H1 (cell line): ENCODE measurements at regions not wholly inside any gene's neighbourhood (a gene's known extent, or its start where the extent isn't known, plus 50 kb on each side); places are given as distances from the start of the nearest gene placed in this dataset.

Source experiments
- CTCF ChIA-PET: fragments of 300-600 bp; sonication (Branson Sonifier 250); formaldehyde crosslinking; loops from one replicate; lab custom pipeline; 2021; ENCODE audit not compliant: partially characterized antibody; lab: Charles Lee
- POLR2A ChIA-PET: fragments of 300-600 bp; sonication (Branson Sonifier 250); formaldehyde crosslinking; loops from one replicate; lab custom pipeline; 2021; ENCODE audit warnings: inconsistent platforms; ENCODE audit not compliant: partially characterized antibody; lab: Charles Lee
- DNase-seq, 2 experiments: peaks; one replicate each; pipeline versions ENCODE4 v3.0.0 to v3.0.0-alpha.2; 2010 to 2022; ENCODE audit warnings: low spot score in 2 of 2, low read depth in 1 of 2, mixed read lengths in 1 of 2
- FAIRE-seq: peaks from 2 replicates; lab custom pipeline; 2011; peaks lifted over from hg19 to GRCh38; lab: Jason Lieb, UNC
- H2AFZ ChIP-seq: 2 replicates; pipeline ENCODE4 v1.8.1; 2012; ENCODE audit warnings: low read length, inconsistent platforms
- H2AK5ac ChIP-seq: 2 replicates; pipeline ENCODE4 v1.6.1; 2013; ENCODE audit warnings: low read depth, low read length
- H2BK120ac ChIP-seq: replicated peaks from 2 replicates; pipeline ENCODE3; 2013; ENCODE audit warnings: low read depth, low read length, inconsistent platforms
- H2BK12ac ChIP-seq: 2 replicates; pipeline ENCODE4 v1.6.1; 2013; ENCODE audit warnings: low read depth, low read length
- H2BK15ac ChIP-seq: 2 replicates; pipeline ENCODE4 v1.6.1; 2013; ENCODE audit warnings: low read length
- H2BK20ac ChIP-seq: 2 replicates; pipeline ENCODE4 v1.6.1; 2013; ENCODE audit warnings: low read length
- H2BK5ac ChIP-seq: 2 replicates; pipeline ENCODE4 v1.6.1; 2013; ENCODE audit warnings: low read depth, low read length
- H3K14ac ChIP-seq: 2 replicates; pipeline ENCODE4 v1.6.1; 2013; ENCODE audit warnings: inconsistent platforms; ENCODE audit not compliant: insufficient read length
- H3K18ac ChIP-seq: 2 replicates; pipeline ENCODE4 v1.6.1; 2013; ENCODE audit warnings: low read length; ENCODE audit errors: extremely low read depth
- H3K23ac ChIP-seq: 2 replicates; pipeline ENCODE4 v1.6.1; 2013; ENCODE audit warnings: inconsistent platforms; ENCODE audit not compliant: insufficient read length
- H3K23me2 ChIP-seq: 2 replicates; pipeline ENCODE4 v1.6.1; 2013; ENCODE audit warnings: low read depth, low read length
- H3K27ac ChIP-seq: 2 replicates; pipeline ENCODE4 v1.6.1; 2011; ENCODE audit warnings: low read depth, low read length, inconsistent platforms
- H3K27me3 ChIP-seq, 4 experiments: replicated peaks in 1 of 4; 1 replicate in 1 of 4; 2 replicates in 3 of 4; pipeline versions ENCODE4 v1.6.1 to v1.8.1; 2011 to 2013; ENCODE audit warnings: low read length in 3 of 4, mild to moderate bottlenecking in 3 of 4, inconsistent platforms in 2 of 4, mixed read lengths in 2 of 4, moderate library complexity in 1 of 4; ENCODE audit not compliant: control insufficient read depth in 3 of 4, insufficient read depth in 3 of 4; ENCODE audit errors: extremely low read depth in 1 of 4
- H3K36me3 ChIP-seq, 4 experiments: 2 replicates each; pipeline versions ENCODE4 v1.6.1 to v1.8.1; 2011 to 2013; ENCODE audit warnings: mild to moderate bottlenecking in 4 of 4, low read length in 3 of 4, moderate library complexity in 2 of 4, control low read depth in 1 of 4, inconsistent platforms in 1 of 4; ENCODE audit not compliant: insufficient read depth in 4 of 4, control insufficient read depth in 2 of 4
- H3K4ac ChIP-seq: replicated peaks from 2 replicates; pipeline ENCODE3; 2013; ENCODE audit warnings: low read length, low read depth, mixed read lengths, inconsistent platforms; ENCODE audit not compliant: insufficient read length
- H3K4me1 ChIP-seq, 4 experiments: replicated peaks in 1 of 4; 1 replicate in 1 of 4; 2 replicates in 3 of 4; pipeline versions ENCODE4 v1.6.1 to v1.8.1; 2011 to 2013; ENCODE audit warnings: low read length in 3 of 4, inconsistent platforms in 2 of 4, mixed read lengths in 1 of 4; ENCODE audit not compliant: insufficient read depth in 4 of 4, control insufficient read depth in 3 of 4
- H3K4me2 ChIP-seq, 2 experiments: 2 replicates each; pipeline versions ENCODE4 v1.6.1 to v1.8.1; 2011 to 2013; ENCODE audit warnings: low read depth in 2 of 2, low read length in 2 of 2, control low read depth in 1 of 2, inconsistent platforms in 1 of 2, mild to moderate bottlenecking in 1 of 2; ENCODE audit not compliant: insufficient read depth in 1 of 2
- H3K4me3 ChIP-seq, 4 experiments: fragments of 200-600, 300-600 bp in 1 of 4; sonication (generic), shearing (Covaris generic), sonication (Bioruptor Twin) in 1 of 4; 2 replicates each; pipeline versions ENCODE4 v1.5.1 to v1.8.1; 2011 to 2016; ENCODE audit warnings: low read length in 4 of 4, low read depth in 3 of 4, control low read depth in 2 of 4, inconsistent platforms in 2 of 4, mild to moderate bottlenecking in 2 of 4, mixed read lengths in 1 of 4, moderate library complexity in 1 of 4; ENCODE audit not compliant: insufficient read depth in 2 of 4; ENCODE audit errors: extremely low read depth in 1 of 4
- H3K56ac ChIP-seq: replicated peaks from 2 replicates; pipeline ENCODE3; 2013; ENCODE audit warnings: low read depth, mild to moderate bottlenecking, mixed read lengths, low read length, inconsistent platforms; ENCODE audit not compliant: insufficient read length
- H3K79me1 ChIP-seq: 2 replicates; pipeline ENCODE4 v1.6.1; 2013; ENCODE audit warnings: low read depth, low read length, control low read depth
- H3K79me2 ChIP-seq, 2 experiments: 2 replicates each; pipeline versions ENCODE4 v1.6.1 to v1.8.1; 2012 to 2013; ENCODE audit warnings: low read length in 2 of 2, mild to moderate bottlenecking in 2 of 2, inconsistent platforms in 1 of 2; ENCODE audit not compliant: insufficient read depth in 2 of 2, control insufficient read depth in 1 of 2
- H3K9ac ChIP-seq, 4 experiments: replicated peaks in 1 of 4; 1 replicate in 1 of 4; 2 replicates in 3 of 4; pipeline versions ENCODE4 v1.6.1 to v1.8.1; 2011 to 2013; ENCODE audit warnings: low read depth in 3 of 4, low read length in 3 of 4, control low read depth in 2 of 4, mild to moderate bottlenecking in 2 of 4, moderate library complexity in 2 of 4, inconsistent platforms in 1 of 4; ENCODE audit errors: extremely low read depth in 1 of 4
- H3K9me3 ChIP-seq, 2 experiments: 2 replicates each; pipeline versions ENCODE4 v1.6.1 to v1.8.1; 2012 to 2013; ENCODE audit warnings: mild to moderate bottlenecking in 2 of 2, moderate library complexity in 2 of 2, control low read depth in 1 of 2, inconsistent platforms in 1 of 2, low read depth in 1 of 2, low read length in 1 of 2, mixed read lengths in 1 of 2; ENCODE audit not compliant: insufficient read depth in 2 of 2
- H4K20me1 ChIP-seq, 2 experiments: replicated peaks in 1 of 2; 2 replicates each; pipeline versions ENCODE3 to v1.8.1; 2011 to 2013; ENCODE audit warnings: inconsistent platforms in 2 of 2, low read length in 2 of 2, mild to moderate bottlenecking in 1 of 2; ENCODE audit not compliant: insufficient read depth in 2 of 2, control insufficient read depth in 1 of 2
- H4K5ac ChIP-seq: 2 replicates; pipeline ENCODE4 v1.6.1; 2013; ENCODE audit warnings: low read length, low read depth, mixed read lengths, inconsistent platforms; ENCODE audit not compliant: insufficient read length
- H4K8ac ChIP-seq: 2 replicates; pipeline ENCODE4 v1.8.0; 2013; ENCODE audit warnings: mild to moderate bottlenecking, moderate library complexity, low read length, inconsistent platforms; ENCODE audit not compliant: insufficient read depth; ENCODE audit errors: extremely low read depth
- H4K91ac ChIP-seq: replicated peaks from 2 replicates; pipeline ENCODE3; 2013; ENCODE audit warnings: low read length, mixed read lengths, inconsistent platforms; ENCODE audit not compliant: insufficient read length
- ASH2L ChIP-seq: fragments of 200-600, 300-600 bp; sonication (generic); IDR thresholded peaks from one replicate; pipeline ENCODE4 v1.7.1; 2017; ENCODE audit warnings: low read length
- CTBP2 ChIP-seq: IDR thresholded peaks from 2 replicates; pipeline ENCODE4 v1.7.0; 2011; ENCODE audit warnings: borderline replicate concordance, mild to moderate bottlenecking, moderate library complexity, mixed read lengths, low read length; ENCODE audit not compliant: insufficient read depth, insufficient read length
- EZH2 ChIP-seq: fragments of 200-600 bp; sonication (generic); IDR thresholded peaks from 2 replicates; pipeline ENCODE4 v1.7.1; 2012; ENCODE audit warnings: low read depth, mild to moderate bottlenecking, moderate library complexity, low read length, inconsistent platforms; ENCODE audit not compliant: severe bottlenecking
- GABPA ChIP-seq: IDR thresholded peaks from 2 replicates; pipeline ENCODE4 v1.6.1; 2011; ENCODE audit warnings: mild to moderate bottlenecking, low read length, moderate library complexity, borderline replicate concordance; ENCODE audit not compliant: insufficient read depth
- JUN ChIP-seq: IDR thresholded peaks from 2 replicates; pipeline ENCODE4 v1.6.1; 2011; ENCODE audit warnings: low read depth, mild to moderate bottlenecking, improper control_type of control experiment, low read length
- JUND ChIP-seq: IDR thresholded peaks from 2 replicates; pipeline ENCODE4 v1.6.1; 2011; ENCODE audit warnings: mild to moderate bottlenecking, improper control_type of control experiment, low read length
- KDM5A ChIP-seq: fragments of 200-600 bp; IDR thresholded peaks from 2 replicates; pipeline ENCODE4 v1.7.1; 2012; ENCODE audit warnings: mild to moderate bottlenecking, low read length, inconsistent platforms, mixed read lengths
- PHF8 ChIP-seq: fragments of 200-600 bp; sonication (generic); conservative IDR thresholded peaks from 2 replicates; pipeline ENCODE4 v1.7.1; 2012; ENCODE audit warnings: low read depth, mild to moderate bottlenecking, inconsistent platforms, low read length, moderate library complexity
- POU5F1 ChIP-seq: IDR thresholded peaks from 2 replicates; pipeline ENCODE4 v1.6.1; 2011; ENCODE audit warnings: low read depth, mild to moderate bottlenecking, low read length, moderate library complexity
- WGBS, 2 experiments: shearing (Covaris generic) in 1 of 2; methylation state at CpG; one replicate each; pipeline versions ENCODE4 v1.1.6 to v1.1.7; 2013 to 2015; ENCODE audit warnings: low lambda C conversion rate in 2 of 2, mixed read lengths in 2 of 2, inconsistent platforms in 1 of 2, low coverage in 1 of 2, missing lambda C conversion rate in 1 of 2; ENCODE audit not compliant: insufficient replicate concordance in 2 of 2, insufficient coverage in 1 of 2, insufficient read length in 1 of 2; ENCODE audit errors: extremely low coverage in 1 of 2, missing lambda C conversion rate in 1 of 2; 5-methylcytosine and 5-hydroxymethylcytosine counted together

DNA sequence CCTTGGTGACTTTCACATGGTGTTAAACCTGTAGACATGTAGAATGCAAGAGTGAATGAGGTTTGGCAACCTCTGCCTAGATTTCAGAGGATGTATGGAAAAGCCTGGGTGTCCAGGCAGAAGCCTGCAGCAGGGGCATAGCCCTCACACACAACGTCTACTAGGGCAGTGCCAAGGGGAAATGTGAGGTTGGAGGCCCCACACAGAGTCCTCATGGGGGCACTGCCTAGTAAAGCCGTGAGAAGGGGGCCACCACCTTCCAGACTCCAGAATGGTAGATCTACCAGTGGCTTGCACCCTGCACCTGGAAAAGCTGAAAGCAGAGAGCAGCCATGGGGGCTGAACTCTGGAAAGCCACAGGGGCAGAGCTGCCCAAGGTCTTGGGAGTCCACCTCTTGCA lies 241.2 kb downstream of the KLF13 start:
- Histone ChIP-seq H3K23ac (no peak overlapping the region), H2AK5ac (no peak overlapping the region), H3K27me3 (no peaks in the 10 kb centered on the region), H3K79me2 (no peaks in the 10 kb centered on the region), H4K91ac (no peak overlapping the region), H3K23me2 (no peaks in the 10 kb centered on the region), H2BK20ac (no peak overlapping the region), H3K18ac (no peak overlapping the region), H2BK120ac (no peak overlapping the region), H3K4ac (no peak overlapping the region), H3K36me3 (no peaks in the 10 kb centered on the region), H3K4me2 (no peak overlapping the region), H4K20me1 (no peaks in the 10 kb centered on the region), H3K9me3 (peaks cover 3 to 5% of the 10 kb centered on the region in 2 experiments; a peak in 1 of 4 replicates), H4K5ac (no peak overlapping the region), H3K4me3 (no peak overlapping the region), H3K79me1 (no peaks in the 10 kb centered on the region), H2BK15ac (no peak overlapping the region), H3K4me1 (no peaks in the 10 kb centered on the region), H2AFZ (no peak overlapping the region), H2BK5ac (no peak overlapping the region), H3K14ac (no peak overlapping the region), H3K9ac (no peak overlapping the region), H4K8ac (no peak overlapping the region), H3K27ac (no peak overlapping the region), H2BK12ac (no peak overlapping the region), H3K56ac (no peak overlapping the region)
- DNase-seq: no peak
- no peak for FAIRE-seq
- 80% methylated on average over 2 of the region's 2 CpGs; no CpG with 5 or more reads in 1 of the 2 experiments for WGBS, 2 experiments
- POLR2A ChIA-PET: no interaction called here
- CTCF ChIA-PET: no interaction called here
- TF ChIP-seq POU5F1 (no peak), EZH2 (no peak), KDM5A (no peak), GABPA (no peak), PHF8 (no peak), JUN (no peak), CTBP2 (no peak), ASH2L (no peak), JUND (no peak)
